MM.1S (cell line): ENCODE measurements at regions not wholly inside any gene's neighbourhood (a gene's known extent, or its start where the extent isn't known, plus 50 kb on each side); places are given as distances from the start of the nearest gene placed in this dataset.

ENCODE experiments used
- CTCF ChIP-seq: fragments of 300-600 bp; sonication (generic); IDR thresholded peaks from 2 replicates; pipeline ENCODE4 v1.5.1; 2016; ENCODE audit warnings: antibody characterized with exemption, low read length, mixed read lengths
- EZH2 ChIP-seq: fragments of 300-600 bp; sonication (generic); optimal IDR thresholded peaks from 2 replicates; pipeline ENCODE3; 2017; ENCODE audit warnings: low read depth, mild to moderate bottlenecking, antibody characterized with exemption, low read length, mixed read lengths

- TF ChIP-seq CTCF (no peak), EZH2 (no peak)
Observed at GRCh38 chr13:106349080-106349931, 186.2 kb downstream of the EFNB2 start.
